ENCODE measurements at regions not wholly inside any gene's neighbourhood (a gene's known extent, or its start where the extent isn't known, plus 50 kb on each side); places are given as distances from the start of the nearest gene placed in this dataset.
A peak's percentile ranks its signal among the peaks of the same experiment; 100 is the strongest.

DNA sequence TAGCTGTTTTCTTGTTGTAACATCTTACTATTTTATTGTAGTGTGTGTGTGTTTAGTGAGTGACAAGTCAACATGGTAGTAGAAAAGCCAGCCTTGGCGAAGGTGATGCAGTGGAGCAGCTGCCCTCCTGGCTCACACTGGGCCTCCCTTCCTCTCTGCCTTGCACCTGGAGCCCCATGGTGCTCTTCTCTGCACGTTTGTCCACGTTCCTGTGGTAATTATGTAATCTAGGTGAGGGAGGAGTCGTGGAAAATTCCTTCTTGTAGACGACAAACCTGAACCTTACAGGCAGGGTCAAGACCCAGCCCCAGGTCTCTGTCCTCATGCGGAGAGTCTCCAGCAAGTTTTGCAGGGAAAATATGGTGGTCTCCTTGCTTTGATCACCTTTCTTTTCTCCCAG is 348.3 kb upstream of the MKI67 start:
- Mint-ChIP-seq H3K27ac (no peak overlapping the region), H3K36me3 (ENCODE audit: low read depth) (no peaks in the 10 kb centered on the region), H3K4me1 (no peaks in the 10 kb centered on the region), H3K4me3 (no peak overlapping the region), H3K9me3 (no peaks in the 10 kb centered on the region), H3K27me3 (ENCODE audit: low read depth) (peaks cover 5% of the 10 kb centered on the region)
- TF ChIP-seq, protein P1, sequence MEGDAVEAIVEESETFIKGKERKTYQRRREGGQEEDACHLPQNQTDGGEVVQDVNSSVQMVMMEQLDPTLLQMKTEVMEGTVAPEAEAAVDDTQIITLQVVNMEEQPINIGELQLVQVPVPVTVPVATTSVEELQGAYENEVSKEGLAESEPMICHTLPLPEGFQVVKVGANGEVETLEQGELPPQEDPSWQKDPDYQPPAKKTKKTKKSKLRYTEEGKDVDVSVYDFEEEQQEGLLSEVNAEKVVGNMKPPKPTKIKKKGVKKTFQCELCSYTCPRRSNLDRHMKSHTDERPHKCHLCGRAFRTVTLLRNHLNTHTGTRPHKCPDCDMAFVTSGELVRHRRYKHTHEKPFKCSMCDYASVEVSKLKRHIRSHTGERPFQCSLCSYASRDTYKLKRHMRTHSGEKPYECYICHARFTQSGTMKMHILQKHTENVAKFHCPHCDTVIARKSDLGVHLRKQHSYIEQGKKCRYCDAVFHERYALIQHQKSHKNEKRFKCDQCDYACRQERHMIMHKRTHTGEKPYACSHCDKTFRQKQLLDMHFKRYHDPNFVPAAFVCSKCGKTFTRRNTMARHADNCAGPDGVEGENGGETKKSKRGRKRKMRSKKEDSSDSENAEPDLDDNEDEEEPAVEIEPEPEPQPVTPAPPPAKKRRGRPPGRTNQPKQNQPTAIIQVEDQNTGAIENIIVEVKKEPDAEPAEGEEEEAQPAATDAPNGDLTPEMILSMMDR (IDR thresholded peaks at IDR 0.05; ENCODE audit: unreplicated experiment in 3 of 3): no peak

DNA sequence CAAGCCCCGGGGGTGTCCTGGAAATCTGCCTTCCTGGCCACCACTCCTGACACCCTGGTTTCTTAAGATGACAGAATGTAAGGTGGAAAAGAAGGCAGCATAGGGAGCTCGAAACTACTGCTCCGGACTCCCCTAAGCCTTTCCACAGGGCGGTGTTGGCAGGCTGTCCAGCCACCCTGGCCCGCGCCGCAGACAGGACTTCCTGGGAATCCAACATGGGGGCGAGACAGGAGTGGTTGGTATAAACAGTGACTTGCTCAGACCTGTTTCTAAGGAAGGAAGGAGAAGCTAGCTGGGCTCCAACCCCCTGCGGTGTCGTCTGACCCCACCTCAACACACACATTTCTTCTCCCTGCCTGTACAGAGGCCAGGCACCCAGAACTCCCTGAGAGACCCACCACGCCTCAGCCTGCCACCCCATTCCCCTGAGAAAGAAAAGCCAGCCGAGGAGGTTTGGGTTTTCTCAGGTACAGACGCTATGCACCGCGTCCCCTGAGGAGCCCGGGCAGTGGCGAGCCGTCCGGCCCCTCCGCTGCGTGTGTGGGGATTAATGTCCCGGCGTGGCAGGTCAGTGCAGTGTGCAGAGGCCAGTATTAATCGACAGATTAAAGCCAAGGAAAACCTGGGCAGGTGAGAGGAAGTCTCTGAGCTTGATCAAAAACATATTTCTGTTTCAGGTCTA is 349.6 kb upstream of the MKI67 start:
- TF ChIP-seq, protein P1 (IDR thresholded peaks at IDR 0.05; ENCODE audit: unreplicated experiment in 3 of 3): no peak
- H3K27me3 Mint-ChIP-seq (ENCODE audit: low read depth): peaks cover 14% of the 10 kb centered on the region
- H3K27ac Mint-ChIP-seq: no peak overlapping the region
- no peaks in the 10 kb centered on the region for H3K36me3 Mint-ChIP-seq (ENCODE audit: low read depth)
- H3K4me3 Mint-ChIP-seq: no peak overlapping the region
- H3K9me3 Mint-ChIP-seq: no peaks in the 10 kb centered on the region
- H3K4me1 Mint-ChIP-seq: peaks cover 4% of the 10 kb centered on the region

DNA sequence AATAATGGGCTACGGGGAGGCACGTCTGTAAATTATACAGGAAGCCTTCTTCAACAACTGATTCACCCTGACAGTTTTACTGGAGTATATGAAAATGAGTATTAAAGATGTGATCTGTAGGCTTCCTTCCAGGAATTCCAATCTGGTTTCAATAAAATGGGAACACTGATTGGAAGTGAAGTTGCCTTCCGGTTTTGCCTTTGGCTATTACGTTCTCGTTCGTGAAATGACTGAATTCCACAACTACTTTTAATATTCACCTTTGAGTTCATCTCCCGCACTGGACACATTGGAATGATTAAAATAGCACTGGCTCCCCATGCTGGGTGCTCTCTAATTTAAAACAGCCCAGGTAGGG is 350.1 kb upstream of the MKI67 start:
- Mint-ChIP-seq H3K36me3 (ENCODE audit: low read depth) (no peaks in the 10 kb centered on the region), H3K27me3 (ENCODE audit: low read depth) (peaks cover 19% of the 10 kb centered on the region), H3K9me3 (no peaks in the 10 kb centered on the region), H3K4me3 (no peak overlapping the region), H3K27ac (no peak overlapping the region), H3K4me1 (peaks cover 8% of the 10 kb centered on the region)
- TF ChIP-seq, protein P1 (IDR thresholded peaks at IDR 0.05; ENCODE audit: unreplicated experiment in 3 of 3): no peak

DNA sequence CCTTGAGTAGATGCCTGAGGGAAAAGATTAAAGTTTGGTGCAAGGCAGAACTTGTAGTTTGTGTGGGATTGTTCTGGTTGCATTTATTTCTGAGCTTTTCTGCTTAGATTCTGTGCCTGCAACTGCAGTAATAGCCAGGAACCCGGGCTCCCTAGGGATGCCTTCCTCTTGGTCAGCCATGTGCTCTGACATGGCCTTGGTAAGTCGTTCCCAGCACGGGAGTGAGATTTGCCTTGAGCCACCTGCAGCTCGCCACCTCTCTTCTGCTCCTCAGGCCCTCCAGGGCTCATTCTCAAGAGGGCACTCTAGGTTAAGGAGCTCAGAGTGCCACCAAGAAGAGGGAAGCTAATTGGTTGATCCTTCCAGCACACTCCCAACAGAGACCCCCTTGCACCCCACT is 350.6 kb upstream of the MKI67 start:
- Mint-ChIP-seq H3K4me1 (peaks cover 11% of the 10 kb centered on the region), H3K4me3 (no peak overlapping the region), H3K9me3 (no peaks in the 10 kb centered on the region), H3K27me3 (ENCODE audit: low read depth) (peaks cover 24% of the 10 kb centered on the region), H3K36me3 (ENCODE audit: low read depth) (no peaks in the 10 kb centered on the region), H3K27ac (no peak overlapping the region)
- TF ChIP-seq, protein P1 (IDR thresholded peaks at IDR 0.05; ENCODE audit: unreplicated experiment in 3 of 3): no peak

DNA sequence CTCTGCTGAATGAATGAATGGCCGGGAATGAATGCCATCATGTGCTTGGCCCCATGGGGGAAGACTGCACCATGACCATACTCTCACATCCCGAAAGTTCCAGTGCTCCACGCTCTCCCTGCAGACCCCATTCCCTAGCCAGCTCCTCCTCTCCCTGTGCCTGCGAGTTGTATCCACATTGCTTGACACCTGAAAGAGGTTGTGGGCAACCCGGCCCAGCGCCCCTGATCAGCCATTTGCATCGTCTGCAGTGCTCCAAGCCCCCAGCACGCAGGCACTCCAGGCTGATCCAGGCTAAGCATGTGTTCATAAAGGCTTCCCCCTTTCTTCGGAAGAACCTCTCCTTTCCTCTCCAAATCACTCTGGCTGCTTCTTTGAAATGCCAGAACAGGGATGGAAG is 354.4 kb upstream of the MKI67 start:
- Mint-ChIP-seq H3K4me3 (no peak overlapping the region), H3K4me1 (peaks cover 13% of the 10 kb centered on the region), H3K9me3 (no peaks in the 10 kb centered on the region), H3K27me3 (ENCODE audit: low read depth) (peaks cover 30% of the 10 kb centered on the region), H3K27ac (peak overlapping the region in 2 of 3 experiments; percentile 7 to 18), H3K36me3 (ENCODE audit: low read depth) (no peaks in the 10 kb centered on the region)
- TF ChIP-seq, protein P1 (IDR thresholded peaks at IDR 0.05; ENCODE audit: unreplicated experiment in 3 of 3): no peak

DNA sequence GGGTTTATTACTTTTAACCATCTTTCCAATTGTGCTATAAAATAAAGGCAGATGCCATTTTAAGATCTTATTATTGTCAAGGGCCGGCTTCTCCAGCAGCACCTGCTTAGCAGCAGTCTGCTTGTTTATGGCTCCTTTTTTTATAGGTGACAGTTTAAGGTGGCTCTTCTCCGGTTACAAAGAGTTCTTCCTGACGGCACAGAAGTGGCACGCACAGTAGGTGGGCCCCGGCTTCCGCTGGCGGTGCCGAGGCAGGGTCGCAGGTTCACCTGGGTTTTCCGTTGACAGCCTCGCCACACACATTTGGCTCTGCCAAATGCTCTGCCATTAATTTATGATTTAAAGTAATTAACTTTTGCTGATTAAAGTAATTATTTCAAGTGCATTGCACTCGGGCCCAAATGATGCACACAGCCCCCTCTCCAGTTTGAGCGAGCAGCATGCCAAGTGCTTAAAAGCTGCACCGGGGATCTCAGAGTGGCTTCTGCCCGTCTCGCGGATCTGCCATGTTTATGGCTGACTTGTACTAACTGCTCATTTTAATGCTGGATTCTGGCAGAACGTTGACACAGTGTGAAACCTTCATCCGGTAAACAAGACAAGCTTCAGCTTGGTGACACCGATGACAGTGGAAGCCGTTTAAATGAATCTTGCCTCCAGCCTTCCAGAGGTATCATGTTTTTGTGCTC is 355.1 kb upstream of the MKI67 start:
- TF ChIP-seq, protein P1 (IDR thresholded peaks at IDR 0.05; ENCODE audit: unreplicated experiment in 3 of 3): no peak
- Mint-ChIP-seq H3K9me3 (no peaks in the 10 kb centered on the region), H3K27me3 (ENCODE audit: low read depth) (peaks cover 30% of the 10 kb centered on the region), H3K36me3 (ENCODE audit: low read depth) (no peaks in the 10 kb centered on the region), H3K27ac (peak overlapping the region in 1 of 3 experiments; percentile 7), H3K4me3 (no peak overlapping the region), H3K4me1 (peaks cover 13% of the 10 kb centered on the region)
